Spleen (tissue), 11 donors: ENCODE measurements at regions not wholly inside any gene's neighbourhood (a gene's known extent, or its start where the extent isn't known, plus 50 kb on each side); places are given as distances from the start of the nearest gene placed in this dataset.

Source experiments
- DNase-seq: peaks from one replicate; pipeline ENCODE4 v3.0.0-alpha.2; 2020
- H3K27ac ChIP-seq, 8 donors: fragments of 200-600 bp; sonication (generic) in 7 of 8; 1 replicate in 4 of 8; 2 replicates in 4 of 8; pipeline versions ENCODE4 v1.5.0 to v1.8.0; 2016 to 2021; ENCODE audit warnings: inconsistent platforms in 4 of 8, mild to moderate bottlenecking in 4 of 8, moderate library complexity in 1 of 8
- H3K27me3 ChIP-seq, 7 donors: fragments of 200-600 bp; sonication (generic) in 6 of 7; replicated peaks in 1 of 7; 1 replicate in 4 of 7; 2 replicates in 3 of 7; pipeline versions ENCODE4 v1.5.0 to v1.8.0; 2016 to 2021; ENCODE audit warnings: inconsistent platforms in 3 of 7, mild to moderate bottlenecking in 1 of 7
- H3K36me3 ChIP-seq, 6 donors: fragments of 200-600 bp; sonication (generic) in 5 of 6; 1 replicate in 4 of 6; 2 replicates in 2 of 6; pipeline versions ENCODE4 v1.5.0 to v1.8.0; 2016 to 2021; ENCODE audit warnings: inconsistent platforms in 2 of 6
- H3K4me1 ChIP-seq, 6 donors: fragments of 200-600 bp; sonication (generic) in 5 of 6; 1 replicate in 3 of 6; 2 replicates in 3 of 6; pipeline versions ENCODE4 v1.5.0 to v1.8.0; 2016 to 2021; ENCODE audit warnings: inconsistent platforms in 3 of 6
- H3K4me3 ChIP-seq, 8 donors: fragments of 200-600 bp; sonication (generic) in 7 of 8; 1 replicate in 4 of 8; 2 replicates in 4 of 8; pipeline versions ENCODE4 v1.5.0 to v1.8.0; 2016 to 2021; ENCODE audit warnings: inconsistent platforms in 4 of 8, mild to moderate bottlenecking in 4 of 8, moderate library complexity in 2 of 8
- H3K9me3 ChIP-seq, 8 donors: fragments of 200-600 bp; sonication (generic) in 7 of 8; 1 replicate in 4 of 8; 2 replicates in 4 of 8; pipeline versions ENCODE4 v1.5.0 to v1.8.0; 2016 to 2021; ENCODE audit warnings: inconsistent platforms in 4 of 8
- POLR2A ChIP-seq, 3 donors: fragments of 450-650 bp; IDR thresholded peaks; one replicate each; pipeline ENCODE4 v1.5.1; 2017; ENCODE audit warnings: antibody characterized with exemption in 3 of 3, mild to moderate bottlenecking in 1 of 3
- POLR2AphosphoS5 ChIP-seq, 3 donors: sonication (generic); formaldehyde crosslinking; IDR thresholded peaks; one replicate each; pipeline ENCODE4 v1.5.1; 2017; ENCODE audit warnings: antibody characterized with exemption in 3 of 3
- WGBS, 5 donors: extraction: QIAGEN DNeasy Blood & Tissue Kit in 3 of 5; methylation state at CpG; one replicate each; pipeline versions ENCODE4 v1.1.5 to v1.1.7; 2013 to 2018; 5-methylcytosine and 5-hydroxymethylcytosine counted together
- intact Hi-C: fragments of 100-400 bp; cut with DNase I; formaldehyde crosslinking; loops from one replicate; pipeline ENCODE4 v1.15.0; 2023; ENCODE audit warnings: low total_unique reads
- TF ChIP-seq, protein P1 (sequence below), 11 experiments: fragments of 200-600 bp in 7 of 11; fragments of 450-650 bp in 4 of 11; sonication (generic) in 4 of 11; IDR thresholded peaks in 8 of 11; conservative IDR thresholded peaks in 3 of 11; 1 replicate in 7 of 11; 2 replicates in 4 of 11; pipeline versions ENCODE4 v1.4.0 to v1.8.0; 2016 to 2021; ENCODE audit warnings: antibody characterized with exemption in 11 of 11, inconsistent platforms in 4 of 11, mild to moderate bottlenecking in 1 of 11
- donor health status: healthy with polysubstance abuse.
- donor health status: DM: no; HTN: no; CAD: no; lungs with moderate emphysema.
- donor health status: DM: no; HTN: no; CAD: no.
- donor health status: Bipolar disorder and iron deficiency.
- donor health status: healthy.
- donor health status: DM: no; HTN: no; CAD: no.
- donor health status: DM: yes; HTN: yes; CAD: no.

DNA sequence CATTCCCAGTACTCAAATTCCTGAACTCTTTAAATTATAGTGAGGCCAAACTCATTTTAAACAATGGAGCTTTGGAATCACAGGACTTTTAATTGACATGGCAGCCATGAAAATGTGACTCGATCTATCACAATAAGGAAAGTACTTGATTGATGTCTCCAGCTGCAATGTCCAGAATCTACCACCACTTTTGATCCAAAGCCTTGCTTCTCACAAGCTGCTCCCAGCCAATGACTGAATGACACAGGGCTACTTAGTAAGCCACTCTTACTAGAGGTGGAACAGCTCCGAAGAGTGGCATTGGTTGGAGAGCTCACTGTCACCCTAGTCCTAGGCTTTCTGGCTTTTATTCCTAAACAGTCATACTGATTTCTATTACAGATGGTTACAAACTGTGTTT is 270.1 kb downstream of the IRS1 start:
- Histone ChIP-seq H3K27ac (no peak overlapping the region), H3K4me1 (no peaks in the 10 kb centered on the region), H3K4me3 (no peak overlapping the region), H3K9me3 (peaks cover 0 to 4% (median 0%) of the 10 kb centered on the region in 8 donors), H3K36me3 (no peaks in the 10 kb centered on the region), H3K27me3 (no peaks in the 10 kb centered on the region)
- TF ChIP-seq, protein P1, sequence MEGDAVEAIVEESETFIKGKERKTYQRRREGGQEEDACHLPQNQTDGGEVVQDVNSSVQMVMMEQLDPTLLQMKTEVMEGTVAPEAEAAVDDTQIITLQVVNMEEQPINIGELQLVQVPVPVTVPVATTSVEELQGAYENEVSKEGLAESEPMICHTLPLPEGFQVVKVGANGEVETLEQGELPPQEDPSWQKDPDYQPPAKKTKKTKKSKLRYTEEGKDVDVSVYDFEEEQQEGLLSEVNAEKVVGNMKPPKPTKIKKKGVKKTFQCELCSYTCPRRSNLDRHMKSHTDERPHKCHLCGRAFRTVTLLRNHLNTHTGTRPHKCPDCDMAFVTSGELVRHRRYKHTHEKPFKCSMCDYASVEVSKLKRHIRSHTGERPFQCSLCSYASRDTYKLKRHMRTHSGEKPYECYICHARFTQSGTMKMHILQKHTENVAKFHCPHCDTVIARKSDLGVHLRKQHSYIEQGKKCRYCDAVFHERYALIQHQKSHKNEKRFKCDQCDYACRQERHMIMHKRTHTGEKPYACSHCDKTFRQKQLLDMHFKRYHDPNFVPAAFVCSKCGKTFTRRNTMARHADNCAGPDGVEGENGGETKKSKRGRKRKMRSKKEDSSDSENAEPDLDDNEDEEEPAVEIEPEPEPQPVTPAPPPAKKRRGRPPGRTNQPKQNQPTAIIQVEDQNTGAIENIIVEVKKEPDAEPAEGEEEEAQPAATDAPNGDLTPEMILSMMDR (IDR thresholded peaks at IDR 0.05 in 8 of 11, conservative IDR thresholded peaks at IDR 0.05 in 3 of 11), result no peak
- no peak for TF ChIP-seq POLR2AphosphoS5 (IDR thresholded peaks at IDR 0.05)
- no peak for TF ChIP-seq POLR2A (IDR thresholded peaks at IDR 0.05)
- WGBS, 5 donors, result 79 to 94% (median 90%) methylated on average over 2 of the region's 2 CpGs
- intact Hi-C loops, result no loop called here
- no peak for DNase-seq

DNA sequence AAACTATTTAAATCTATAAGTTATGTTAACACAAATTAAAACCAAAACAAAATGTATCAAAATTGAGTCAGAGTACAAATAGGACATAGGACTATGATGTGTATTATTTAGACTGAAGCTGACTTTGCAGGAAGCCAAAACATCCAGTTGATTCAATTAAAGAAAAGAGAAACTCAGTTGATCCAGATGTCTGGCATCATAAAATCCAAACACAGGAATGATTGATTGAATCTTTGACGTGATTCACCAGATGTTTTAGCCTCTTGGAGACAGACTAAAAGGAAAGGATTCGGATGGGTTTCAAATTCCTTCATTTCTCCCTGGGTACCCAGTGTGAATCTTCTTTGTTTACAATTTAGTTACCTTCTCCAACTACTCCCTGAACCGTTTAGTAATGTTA is 272.9 kb downstream of the IRS1 start:
- Histone ChIP-seq H3K27me3 (no peaks in the 10 kb centered on the region), H3K36me3 (no peaks in the 10 kb centered on the region), H3K4me1 (no peaks in the 10 kb centered on the region), H3K4me3 (no peak overlapping the region), H3K27ac (no peak overlapping the region), H3K9me3 (no peaks in the 10 kb centered on the region)
- WGBS, 5 donors, result 51 to 70% (median 63%) methylated on average over 3 of the region's 3 CpGs
- TF ChIP-seq POLR2A (IDR thresholded peaks at IDR 0.05), result no peak
- TF ChIP-seq POLR2AphosphoS5 (IDR thresholded peaks at IDR 0.05), result no peak
- TF ChIP-seq, protein P1 (IDR thresholded peaks at IDR 0.05 in 8 of 11, conservative IDR thresholded peaks at IDR 0.05 in 3 of 11), result no peak
- intact Hi-C loops, result no loop called here
- DNase-seq, result no peak

DNA sequence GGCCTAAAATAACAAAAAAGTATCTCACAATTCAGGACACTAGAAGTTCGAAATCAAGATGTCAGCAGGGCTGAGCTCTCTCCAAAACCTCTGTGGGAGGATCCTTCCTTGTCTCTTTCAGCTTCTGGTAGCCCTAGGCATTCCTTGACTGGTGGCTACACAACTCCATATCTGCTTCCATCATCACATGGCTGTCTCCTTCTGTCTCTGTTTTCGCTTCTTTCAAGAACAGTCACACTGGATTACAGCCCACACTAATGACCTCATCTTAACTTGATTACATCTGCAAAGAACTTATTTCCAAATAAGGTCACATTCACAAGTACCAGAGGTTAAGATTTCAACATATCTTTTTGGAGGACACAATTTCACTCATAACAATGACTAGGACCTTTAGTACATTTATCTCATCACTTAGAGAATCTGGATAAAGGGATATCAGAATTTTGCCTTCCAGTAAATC is 275.2 kb downstream of the IRS1 start:
- TF ChIP-seq POLR2A (IDR thresholded peaks at IDR 0.05) (no peak), POLR2AphosphoS5 (IDR thresholded peaks at IDR 0.05) (no peak)
- TF ChIP-seq, protein P1 (IDR thresholded peaks at IDR 0.05 in 8 of 11, conservative IDR thresholded peaks at IDR 0.05 in 3 of 11), result no peak
- WGBS, 5 donors, result 64 to 76% (median 70%) methylated on average over 2 of the region's 2 CpGs
- H3K27ac ChIP-seq, result peak overlapping the region in 2 of 8 donors; percentile 8 to 39

DNA sequence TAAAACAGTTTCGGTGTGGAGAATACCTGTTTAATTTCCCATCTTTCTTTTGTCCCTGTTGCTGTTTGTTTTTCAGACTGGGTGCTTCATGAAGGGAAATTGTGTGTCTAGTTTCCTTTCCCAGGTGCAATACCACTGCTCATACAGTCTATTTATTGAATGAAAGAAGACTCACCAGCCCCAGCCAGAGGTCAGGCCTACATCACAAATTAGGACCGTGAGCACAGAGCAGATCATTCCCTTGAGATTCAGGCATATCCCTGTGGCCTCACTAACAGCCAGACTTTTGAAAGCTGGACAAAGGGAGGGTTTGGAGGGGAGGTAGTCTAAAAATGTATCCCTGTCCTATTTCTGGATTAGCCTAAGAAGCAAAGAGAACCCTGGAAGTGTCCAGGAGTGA is 278.9 kb downstream of the IRS1 start:
- 77 to 94% (median 91%) methylated on average over 2 of the region's 2 CpGs for WGBS, 5 donors
- Histone ChIP-seq H3K4me3 (no peak overlapping the region), H3K4me1 (no peaks in the 10 kb centered on the region), H3K27ac (no peak overlapping the region), H3K27me3 (no peaks in the 10 kb centered on the region), H3K36me3 (no peaks in the 10 kb centered on the region), H3K9me3 (peaks cover 0 to 21% (median 0%) of the 10 kb centered on the region in 8 donors)
- no peak for TF ChIP-seq POLR2AphosphoS5 (IDR thresholded peaks at IDR 0.05)
- TF ChIP-seq, protein P1 (IDR thresholded peaks at IDR 0.05 in 8 of 11, conservative IDR thresholded peaks at IDR 0.05 in 3 of 11), result no peak
- DNase-seq, result no peak
- intact Hi-C loops, result no loop called here

More for the DNA sequence above, 275.2 kb downstream of the IRS1 start:
- intact Hi-C loops, result no loop called here
- H3K27me3 ChIP-seq, result no peaks in the 10 kb centered on the region
- no peak overlapping the region for H3K4me3 ChIP-seq
- no peaks in the 10 kb centered on the region for H3K4me1 ChIP-seq
- DNase-seq, result no peak
- H3K36me3 ChIP-seq, result no peaks in the 10 kb centered on the region
- H3K9me3 ChIP-seq, result peaks cover 0 to 14% (median 0%) of the 10 kb centered on the region in 8 donors
